ENCODE measurements at regions not wholly inside any gene's neighbourhood (a gene's known extent, or its start where the extent isn't known, plus 50 kb on each side); places are given as distances from the start of the nearest gene placed in this dataset.

- no peak for TF ChIP-seq CTCF (IDR thresholded peaks at IDR 0.05; ENCODE audit: low read depth, low read length)
- no peak for TF ChIP-seq EZH2phosphoT487 (IDR thresholded peaks at IDR 0.05; ENCODE audit: low read depth)
These were observed 189.2 kb upstream of the MGMT start for GRCh38 chr10:129277841-129278240.

All from OCI-LY3 (cell line).